ENCODE measurements at regions not wholly inside any gene's neighbourhood (a gene's known extent, or its start where the extent isn't known, plus 50 kb on each side); places are given as distances from the start of the nearest gene placed in this dataset.
"Not testable (repeated sequence)": the region's sequence is repeated elsewhere in the genome, so short reads cannot be mapped to it uniquely, and the experiment has no call there.

DNA sequence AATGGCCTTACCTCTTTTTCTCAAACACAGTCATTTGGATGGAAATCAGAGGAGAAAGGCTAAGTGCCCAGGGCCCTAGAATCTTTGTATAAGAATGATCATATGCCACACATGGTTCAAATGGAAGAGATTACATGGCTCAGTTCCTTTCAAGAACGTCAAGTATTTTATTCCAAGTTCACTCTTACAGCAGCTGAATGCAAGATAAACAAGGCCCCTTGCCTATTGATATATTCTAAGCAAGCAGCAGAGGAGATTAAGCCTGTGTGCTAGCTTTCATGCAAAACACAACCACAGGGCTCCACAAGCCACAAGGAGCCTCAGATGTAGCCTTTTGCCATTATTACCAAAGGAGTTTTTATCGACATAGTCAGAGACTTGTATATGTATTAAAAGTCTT lies 55.3 kb upstream of the SLCO6A1 start:
- DNase-seq: no peak

DNA sequence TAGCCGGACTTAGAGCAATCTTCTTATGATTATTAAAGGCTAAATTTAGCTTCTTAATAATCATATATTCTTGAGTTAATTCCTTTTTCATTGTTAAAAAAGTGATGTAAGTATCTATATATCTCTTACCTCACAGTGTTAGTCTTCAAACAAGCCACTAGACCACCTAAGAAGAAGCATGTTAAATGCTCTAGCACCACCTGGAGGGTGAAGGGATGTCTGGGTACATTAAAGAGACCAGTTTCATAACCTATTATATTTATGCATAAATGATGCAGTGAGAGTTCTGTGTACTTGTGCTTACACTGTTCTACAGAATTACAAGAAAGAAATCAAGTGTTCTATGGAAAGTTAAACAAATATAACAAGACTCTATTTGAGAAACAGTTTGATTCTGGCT lies 55.9 kb upstream of the SLCO6A1 start:
- DNase-seq: no peak

DNA sequence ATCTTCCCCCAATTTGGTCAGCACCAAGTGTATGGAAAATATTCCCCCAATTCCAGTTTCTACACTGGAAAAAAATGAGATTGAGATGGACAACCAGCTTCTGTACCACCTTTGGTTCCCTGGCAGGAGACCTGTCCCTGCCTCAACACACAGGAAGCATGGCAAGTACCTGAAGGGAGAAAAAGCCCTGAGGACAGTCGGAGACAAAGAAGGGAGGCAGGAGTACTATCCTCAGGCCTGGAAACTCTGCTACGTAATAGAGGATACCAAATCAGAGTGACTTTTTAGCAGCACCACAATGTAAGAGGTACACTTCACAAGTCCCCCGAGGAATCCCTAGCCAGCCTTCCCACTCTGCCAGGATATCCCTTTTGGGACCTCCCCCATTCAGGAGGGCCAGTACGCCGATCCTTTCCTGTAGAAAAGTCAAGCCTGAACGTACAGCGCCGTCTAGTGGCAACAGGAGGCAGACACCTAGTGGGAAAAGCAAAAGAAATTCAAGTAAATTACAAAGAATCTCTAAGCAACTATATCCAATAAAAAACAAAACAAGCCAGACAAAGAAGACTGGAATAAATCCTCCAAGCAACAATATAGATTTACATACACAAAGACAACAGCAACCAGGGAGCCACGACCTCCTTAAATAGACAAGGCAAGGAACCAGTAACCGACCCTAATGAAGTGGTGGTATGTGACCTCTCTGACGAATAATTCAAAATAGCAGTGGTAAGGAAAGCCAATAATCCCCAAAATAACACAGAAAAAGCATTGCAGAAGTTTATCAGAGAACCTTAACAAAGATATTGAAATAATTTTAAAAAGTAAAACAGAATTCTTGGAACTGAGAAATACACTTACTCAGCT lies 63.3 kb upstream of the SLCO6A1 start:
- no peak for DNase-seq

DNA sequence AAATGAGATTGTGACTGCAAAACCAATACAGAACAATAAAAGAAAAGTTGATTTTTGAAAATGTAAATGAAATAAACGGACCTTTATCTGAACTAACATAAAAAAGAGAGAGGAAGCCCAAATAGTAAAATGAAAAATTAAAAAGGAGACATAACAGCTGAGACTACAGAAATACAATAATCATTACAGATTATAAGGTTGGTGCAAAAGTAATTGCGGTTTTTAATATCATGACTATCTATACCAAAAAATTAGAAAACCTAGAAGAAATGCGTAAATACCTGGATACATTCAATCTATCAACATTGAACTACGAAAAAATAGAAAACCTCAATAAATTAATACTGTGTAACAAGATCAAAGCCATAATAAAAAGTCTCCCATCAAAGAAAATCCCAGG lies 71.9 kb upstream of the SLCO6A1 start:
- no peak for DNase-seq

DNA sequence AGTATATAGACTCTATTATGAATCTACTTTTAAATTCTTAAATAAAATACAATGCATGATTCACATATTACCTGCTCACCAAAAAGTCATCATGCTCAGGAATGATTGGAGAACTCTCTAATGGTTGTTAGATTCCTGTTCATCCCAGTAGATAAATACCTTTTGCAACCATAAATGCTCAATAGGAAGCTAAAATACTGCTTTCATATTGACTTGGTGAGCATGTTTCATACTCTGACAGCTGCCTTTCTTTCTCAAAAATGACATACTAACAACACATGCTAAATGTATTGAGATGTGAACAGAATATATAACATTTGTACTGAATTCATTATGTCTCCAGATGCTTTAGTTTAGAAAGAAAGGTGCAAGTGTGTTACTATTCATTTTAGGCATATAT lies 79.6 kb upstream of the SLCO6A1 start:
- no peak for DNase-seq

DNA sequence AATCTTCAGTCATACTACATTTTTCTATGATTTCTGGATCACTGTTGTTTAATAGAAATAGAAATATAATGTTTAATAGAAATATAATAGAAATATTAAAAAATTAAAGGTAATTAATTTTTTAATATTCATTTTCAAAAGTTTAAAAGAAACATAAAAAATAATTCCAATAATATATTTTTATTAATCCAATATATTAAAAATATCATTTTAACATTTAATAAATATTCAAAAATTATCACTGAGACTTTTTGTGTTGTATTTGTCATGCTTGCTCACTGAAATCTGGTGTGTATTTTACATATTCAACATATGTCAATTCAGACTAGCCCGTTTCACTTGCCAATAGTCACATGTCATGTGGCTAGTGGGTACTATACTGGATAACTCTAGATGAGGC lies 80.6 kb upstream of the SLCO6A1 start:
- no peak for DNase-seq

DNA sequence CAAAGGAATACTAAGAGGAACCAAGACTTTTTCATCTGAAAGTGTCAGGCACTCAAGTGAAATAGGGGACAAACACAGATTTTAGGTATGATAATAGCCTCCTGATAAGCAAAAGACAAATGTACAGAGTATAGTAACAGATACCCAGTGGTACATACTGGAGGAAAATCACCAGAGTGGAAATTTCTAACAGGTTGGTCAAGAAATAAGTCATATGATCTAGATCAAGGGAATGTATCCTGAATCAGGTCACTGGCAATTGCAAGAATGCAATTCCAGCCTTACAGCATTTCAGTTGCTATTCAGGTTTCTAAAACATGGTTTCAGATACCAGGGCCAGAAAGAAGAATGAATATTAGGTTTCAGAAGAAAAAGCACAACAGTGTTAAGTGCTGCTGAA lies 82.2 kb upstream of the SLCO6A1 start:
- DNase-seq: no peak

DNA sequence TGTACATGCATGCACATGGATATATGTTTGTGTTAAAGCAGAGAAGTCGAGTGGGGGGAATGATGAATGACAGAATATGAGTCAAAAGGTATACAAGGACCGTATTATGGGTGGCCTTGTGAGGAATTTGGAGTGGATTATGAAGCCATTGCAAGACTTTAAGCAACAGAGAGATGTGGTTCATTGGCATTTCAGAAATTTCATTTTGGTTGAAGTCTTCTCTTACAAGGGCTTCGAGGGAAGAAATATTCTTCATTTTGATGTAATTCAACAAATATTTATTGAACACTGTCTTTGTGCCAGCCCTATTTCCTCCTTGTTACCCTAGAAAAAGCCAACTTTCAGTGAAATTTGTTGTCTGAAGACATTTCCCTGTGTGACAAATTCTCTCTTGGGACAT lies 83.9 kb upstream of the SLCO6A1 start:
- DNase-seq: no peak

DNA sequence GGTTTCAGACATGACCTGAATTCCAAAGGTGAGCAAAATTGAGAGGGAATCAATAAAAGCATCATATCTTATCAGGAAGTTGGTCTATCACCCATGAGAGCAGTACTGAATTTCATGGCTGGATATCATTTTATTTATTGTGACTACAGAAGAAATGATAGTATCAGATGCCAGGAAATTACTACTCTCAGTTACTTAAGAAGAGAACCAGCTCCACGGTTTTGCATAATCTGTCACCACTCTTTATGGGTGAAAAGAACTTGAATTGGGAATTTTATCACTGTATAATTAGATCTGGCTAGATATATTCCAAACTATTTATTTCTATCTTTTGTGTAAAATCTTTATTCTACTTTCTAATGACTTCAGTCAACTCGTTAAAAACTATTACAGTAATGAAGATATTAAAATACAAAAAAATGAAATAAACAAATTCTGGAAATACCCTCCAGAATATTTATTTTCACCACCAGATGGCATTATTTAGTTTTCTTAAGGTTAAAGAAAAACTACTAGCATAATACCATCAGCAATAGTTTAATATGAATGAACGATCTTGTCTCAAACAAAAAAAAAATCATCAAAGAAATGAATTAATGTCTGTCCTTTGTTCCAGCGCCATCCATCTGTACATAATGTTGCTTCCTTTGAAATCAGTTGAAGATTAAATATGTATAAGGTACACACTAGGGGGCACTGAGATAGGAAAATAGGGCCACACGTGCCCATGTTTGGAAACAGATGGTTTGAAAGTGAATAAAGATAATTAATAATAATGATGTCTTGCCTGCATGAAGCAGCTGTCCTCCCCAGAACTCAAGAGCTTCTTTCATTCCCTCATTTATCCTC lies 84.7 kb upstream of the SLCO6A1 start:
- DNase-seq: no peak

DNA sequence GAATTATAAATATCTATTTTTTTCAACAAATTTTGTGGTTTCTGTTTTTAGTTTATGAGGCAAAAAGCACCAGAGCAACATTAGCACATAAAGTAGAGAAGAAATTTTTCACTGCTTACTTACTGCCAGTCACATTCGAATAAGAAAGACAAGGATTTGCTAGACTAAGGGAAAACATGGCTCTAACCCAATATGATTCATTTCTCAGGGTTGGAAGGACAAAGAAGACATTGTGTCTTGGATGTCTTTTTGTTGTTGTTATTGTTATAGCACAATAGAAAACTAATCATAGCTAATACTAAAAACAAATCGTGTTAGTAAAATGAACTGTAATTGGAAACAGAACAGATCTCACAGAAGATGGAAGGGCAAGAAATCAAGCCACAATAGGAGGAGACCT lies 90.9 kb upstream of the SLCO6A1 start:
- DNase-seq: no peak

DNA sequence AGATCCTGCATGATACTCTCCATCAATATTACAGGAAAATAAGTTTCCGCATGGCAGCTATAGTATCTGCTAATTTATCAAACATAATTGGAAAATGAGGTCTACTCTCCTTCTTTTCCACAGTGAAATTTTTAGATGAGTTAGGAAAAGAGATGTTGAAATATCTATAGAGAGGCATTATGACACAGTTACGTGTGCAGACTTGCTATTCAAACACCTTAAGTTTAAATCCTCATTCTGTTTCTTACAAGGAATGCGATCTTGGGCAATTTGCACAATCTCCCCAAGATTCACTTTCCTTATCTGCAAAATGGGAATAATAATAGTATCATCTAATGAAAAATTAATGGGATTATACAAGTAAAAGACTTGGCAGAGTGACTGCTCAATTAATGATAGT lies 91.7 kb upstream of the SLCO6A1 start:
- no peak for DNase-seq

DNA sequence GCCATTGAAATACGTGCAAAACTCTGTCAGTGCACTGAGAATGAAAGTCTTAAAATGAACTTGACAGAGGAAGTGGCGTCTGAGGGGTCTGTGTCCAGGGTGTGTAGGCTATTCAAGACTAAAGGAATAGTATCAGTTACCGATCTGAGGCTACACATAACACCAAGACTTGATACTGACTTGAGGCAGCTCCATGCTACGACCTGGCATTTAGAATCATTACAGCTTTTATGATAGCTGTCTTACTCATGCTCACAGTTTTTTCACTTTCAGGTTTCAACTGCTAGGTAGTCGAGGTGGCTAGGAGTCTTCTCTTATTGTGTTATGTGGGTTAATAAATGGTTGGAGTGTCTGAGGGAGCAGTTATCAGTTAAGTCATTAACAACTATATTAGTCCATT lies 92.8 kb upstream of the SLCO6A1 start:
- DNase-seq: no peak

DNA sequence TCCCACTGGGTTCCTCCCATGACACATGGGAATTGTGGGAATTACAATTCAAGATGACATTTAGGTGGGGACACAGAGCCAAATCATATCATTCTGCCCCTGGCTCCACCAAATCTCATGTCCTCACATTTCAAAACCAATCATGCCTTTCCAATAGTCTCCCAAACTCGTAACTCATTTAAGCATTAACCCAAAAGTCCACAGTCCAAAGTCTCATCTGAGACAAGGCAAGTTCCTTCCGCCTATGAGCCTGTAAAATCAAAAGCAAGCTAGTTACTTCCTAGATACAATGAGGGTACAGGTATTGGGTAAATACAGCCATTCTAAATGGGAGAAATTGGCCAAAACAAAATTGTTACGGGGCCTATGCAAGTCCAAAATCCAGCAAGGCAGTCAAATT lies 93.8 kb upstream of the SLCO6A1 start:
- DNase-seq: not testable (repeated sequence)

DNA sequence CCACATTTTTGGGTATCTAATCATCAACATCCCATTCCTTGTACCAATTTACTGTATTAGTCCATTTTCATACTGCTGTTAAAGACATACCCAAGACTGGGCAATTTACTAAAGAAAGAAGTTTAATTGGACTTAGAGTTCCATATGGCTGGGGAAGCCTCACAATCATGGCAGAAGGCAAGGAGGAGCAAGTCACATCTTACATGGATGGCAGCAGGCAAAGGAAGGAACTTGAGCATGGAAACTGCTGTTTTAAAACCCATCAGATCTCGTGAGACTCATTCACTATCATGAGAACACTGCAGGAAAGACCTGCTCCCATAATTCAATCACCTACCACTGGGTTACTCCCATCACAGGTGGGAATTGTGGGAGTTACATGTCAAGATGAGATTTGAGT lies 95.4 kb upstream of the SLCO6A1 start:
- no peak for DNase-seq

DNA sequence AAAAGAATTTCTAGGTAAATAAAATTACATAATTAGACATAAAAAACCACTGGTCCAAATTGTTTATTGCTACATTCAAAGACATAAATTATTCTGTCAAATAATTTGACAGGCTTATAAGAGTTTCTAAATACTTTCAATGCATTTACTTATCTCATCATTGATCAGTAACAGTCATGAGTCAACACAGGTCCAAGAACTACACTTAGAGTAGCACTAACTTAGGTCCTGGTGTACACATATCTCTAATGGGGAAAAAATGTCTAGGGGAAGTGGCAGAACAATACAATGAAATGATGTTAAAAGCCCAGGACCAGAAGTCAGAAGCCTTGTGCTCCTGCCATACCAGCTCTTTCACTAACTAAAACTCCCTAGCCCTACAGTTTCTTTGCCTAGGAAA lies 96.5 kb upstream of the SLCO6A1 start:
- no peak for DNase-seq

DNA sequence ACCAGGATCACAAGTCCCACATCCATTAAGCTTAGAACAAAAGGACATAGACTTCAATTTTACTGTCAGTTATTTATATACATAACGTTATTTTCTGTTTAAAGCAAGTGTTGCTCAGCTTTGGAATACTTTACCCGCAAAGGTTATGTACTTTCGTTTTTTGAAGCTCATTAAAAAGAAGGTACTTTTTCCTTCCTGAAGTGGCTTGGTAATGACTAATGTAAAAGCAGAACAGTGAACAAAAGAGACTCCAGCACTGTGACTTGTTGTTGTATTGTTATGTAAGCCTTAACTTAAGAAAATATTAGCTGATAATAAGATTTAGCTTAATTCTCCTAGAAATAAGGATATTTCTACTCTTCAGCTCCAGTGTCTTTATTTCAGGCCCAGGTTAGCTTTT lies 97.3 kb upstream of the SLCO6A1 start:
- no peak for DNase-seq

DNA sequence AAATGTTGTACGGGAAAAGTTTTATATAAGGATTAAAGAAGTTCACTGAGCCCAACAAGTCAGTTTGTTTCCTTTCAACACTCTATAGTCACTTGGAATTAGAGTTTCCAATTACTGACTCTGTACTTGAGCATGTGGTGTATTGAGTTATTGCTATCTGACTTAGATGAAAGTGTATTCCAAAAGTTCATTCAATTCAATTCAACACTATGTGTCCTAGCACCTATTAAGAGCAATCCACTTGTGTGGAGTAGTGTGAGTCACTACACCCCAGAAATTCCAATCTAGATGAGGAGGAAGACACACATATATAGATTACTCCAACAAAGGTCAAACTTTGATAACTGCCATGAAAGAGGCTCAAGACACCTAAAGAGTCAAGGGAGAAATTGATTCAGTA lies 98.2 kb upstream of the SLCO6A1 start:
- no peak for DNase-seq

DNA sequence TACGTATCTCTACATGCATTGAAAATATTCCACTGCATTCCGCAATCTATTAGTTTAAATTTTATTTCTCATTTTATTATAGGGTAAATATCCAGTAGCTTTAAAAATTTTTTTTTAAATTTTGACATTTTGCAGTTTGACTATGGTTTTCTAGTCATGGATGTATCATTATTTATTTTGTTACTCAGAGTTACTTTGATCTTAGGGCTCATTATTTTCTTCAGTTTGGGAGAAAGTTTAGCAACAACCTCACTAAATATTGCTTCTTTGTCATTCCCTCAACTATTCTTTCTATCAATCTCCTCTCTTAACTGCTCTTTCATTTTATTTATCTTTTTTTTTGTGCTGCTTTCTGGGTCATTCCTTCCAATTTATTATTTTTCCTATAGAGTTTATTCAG lies 100.5 kb upstream of the SLCO6A1 start:
- no peak for DNase-seq

DNA sequence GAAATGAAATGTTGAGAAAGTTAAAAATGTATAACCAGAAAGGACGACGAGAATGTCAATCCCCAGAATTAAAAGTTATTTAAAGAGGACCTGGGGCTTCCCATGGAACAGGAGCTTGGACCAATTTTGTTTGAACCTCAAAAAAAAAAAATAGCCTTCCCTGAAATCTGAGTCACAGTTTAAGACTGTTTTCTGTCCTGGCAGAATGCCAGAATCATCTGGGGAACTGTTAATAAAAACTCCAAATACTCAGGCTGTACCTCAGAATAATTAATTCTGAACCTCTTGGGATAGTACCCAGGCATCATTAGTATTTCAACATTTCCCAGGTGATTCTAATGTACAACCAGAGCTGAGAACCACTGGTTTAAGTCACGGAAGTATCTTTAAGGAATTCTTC lies 102.2 kb upstream of the SLCO6A1 start:
- DNase-seq: no peak

DNA sequence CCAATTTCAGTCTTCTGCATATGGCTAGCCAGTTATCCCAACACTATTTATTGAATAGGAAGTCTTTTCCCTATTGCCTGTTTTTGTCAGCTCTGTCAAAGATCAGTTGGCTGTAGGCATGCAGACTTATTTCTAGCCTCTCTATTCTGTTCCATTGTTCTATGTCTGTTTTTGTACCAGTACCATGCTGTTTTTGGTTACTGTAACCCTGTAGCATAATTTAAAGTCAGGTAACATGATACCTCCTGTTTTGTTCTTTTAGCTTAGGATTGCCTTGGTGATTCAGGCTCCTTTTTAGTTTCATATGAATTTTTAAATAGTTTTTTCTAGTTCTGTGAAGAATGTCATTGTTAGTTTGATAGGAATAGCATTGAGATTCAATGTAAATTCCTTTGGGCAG lies 104.9 kb upstream of the SLCO6A1 start:
- DNase-seq: no peak

DNA sequence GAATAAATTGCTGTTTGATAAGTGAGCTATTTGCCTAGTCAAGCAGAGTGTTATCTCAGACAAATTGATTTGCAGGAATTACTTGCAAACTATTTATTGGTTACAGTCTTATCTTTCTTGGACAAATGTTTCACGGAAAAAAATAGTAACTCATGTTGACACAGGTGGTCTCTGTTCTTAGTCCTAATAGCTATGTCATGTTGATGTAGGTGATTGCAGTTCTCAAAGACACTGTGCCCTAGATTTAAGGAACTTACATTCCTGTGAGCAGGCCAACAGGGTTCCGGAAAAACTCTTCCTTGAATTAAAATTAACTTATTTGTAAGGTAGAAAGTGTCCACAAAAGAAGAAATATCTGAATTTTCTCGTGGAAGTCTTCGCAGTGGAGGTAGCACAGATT lies 109.6 kb upstream of the SLCO6A1 start:
- DNase-seq: no peak

DNA sequence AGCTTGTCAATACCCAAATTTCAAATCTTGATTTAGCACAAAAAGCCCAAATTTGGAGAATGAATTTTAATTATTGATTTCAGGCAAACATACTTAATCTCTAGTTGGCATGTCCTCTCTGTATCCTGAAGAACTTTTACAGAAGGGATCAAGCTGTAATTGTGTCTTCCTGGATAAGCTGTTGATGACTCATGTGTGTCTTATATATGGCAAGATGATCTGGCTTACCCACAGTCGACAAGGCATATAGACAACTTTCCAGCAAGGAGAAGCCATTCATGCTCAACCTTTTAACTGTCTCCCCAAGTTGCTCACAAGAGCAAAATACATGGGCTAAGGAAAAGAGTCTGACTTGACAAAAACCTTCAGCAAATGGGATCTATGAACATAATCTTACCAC lies 112.5 kb upstream of the SLCO6A1 start:
- DNase-seq: no peak

DNA sequence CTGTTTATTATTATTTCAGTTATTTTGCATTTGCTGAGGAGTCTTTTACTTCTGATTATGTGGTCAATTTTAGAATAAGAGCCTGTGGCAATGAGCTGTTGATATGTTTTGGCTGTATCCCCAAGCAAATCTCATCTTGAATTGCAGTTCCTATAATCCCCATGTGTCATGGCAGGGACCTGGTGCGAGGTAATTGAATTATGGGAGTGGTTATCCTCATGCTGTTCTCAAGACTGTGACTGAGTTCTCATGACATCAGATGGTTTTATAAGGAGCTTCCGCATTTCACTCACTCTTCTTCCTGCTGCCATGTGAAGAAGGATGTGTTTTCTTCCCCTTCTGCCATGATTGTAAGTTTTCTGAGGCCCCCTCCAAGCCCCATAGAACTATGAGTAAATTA lies 114.9 kb upstream of the SLCO6A1 start:
- no peak for DNase-seq

Data from CD4-positive, alpha-beta T cell treated with Interleukin-12 subunit alpha and Interleukin-12 subunit beta, for 1 hour (primary cell).